ENCODE measurements at regions not wholly inside any gene's neighbourhood (a gene's known extent, or its start where the extent isn't known, plus 50 kb on each side); places are given as distances from the start of the nearest gene placed in this dataset.

GRCh38 chr3:31341130-31341529 is 191.6 kb upstream of the STT3B start:
- intact Hi-C loops (cut with DNase I; ENCODE audit: low total_unique reads) = no loop called here
- Histone ChIP-seq H3K4me3 (no peak overlapping the region), H3K27me3 (no peaks in the 10 kb centered on the region), H3K9me3 (peaks cover 0 to 8% of the 10 kb centered on the region in 2 donors), H3K4me1 (no peaks in the 10 kb centered on the region), H3K27ac (no peak overlapping the region), H3K36me3 (no peaks in the 10 kb centered on the region)
- no peak for TF ChIP-seq POLR2A (IDR thresholded peaks at IDR 0.05)
- TF ChIP-seq POLR2AphosphoS5 (IDR thresholded peaks at IDR 0.05) = no peak
- TF ChIP-seq CTCF (IDR thresholded peaks at IDR 0.05) = no peak
- no peak for DNase-seq (ENCODE audit: low spot score in 2 of 2)

GRCh38 chr3:31343075-31343474 is 189.7 kb upstream of the STT3B start:
- Histone ChIP-seq H3K27ac (no peak overlapping the region), H3K4me1 (no peaks in the 10 kb centered on the region), H3K36me3 (no peaks in the 10 kb centered on the region), H3K9me3 (peaks cover 0 to 8% of the 10 kb centered on the region in 2 donors), H3K27me3 (no peaks in the 10 kb centered on the region), H3K4me3 (no peak overlapping the region)
- TF ChIP-seq POLR2AphosphoS5 (IDR thresholded peaks at IDR 0.05) = no peak
- TF ChIP-seq CTCF (IDR thresholded peaks at IDR 0.05) = no peak
- TF ChIP-seq POLR2A (IDR thresholded peaks at IDR 0.05) = no peak
- DNase-seq (ENCODE audit: low spot score in 2 of 2) = no peak
- intact Hi-C loops (cut with DNase I; ENCODE audit: low total_unique reads) = no loop called here

- TF ChIP-seq POLR2A (IDR thresholded peaks at IDR 0.05) (no peak), CTCF (IDR thresholded peaks at IDR 0.05) (no peak), POLR2AphosphoS5 (IDR thresholded peaks at IDR 0.05) (no peak)
- intact Hi-C loops (cut with DNase I; ENCODE audit: low total_unique reads) = no loop called here
- Histone ChIP-seq H3K4me3 (no peak overlapping the region), H3K36me3 (no peaks in the 10 kb centered on the region), H3K4me1 (no peaks in the 10 kb centered on the region), H3K9me3 (peaks cover 0 to 8% of the 10 kb centered on the region in 2 donors), H3K27me3 (no peaks in the 10 kb centered on the region), H3K27ac (no peak overlapping the region)
- DNase-seq (ENCODE audit: low spot score in 2 of 2) = no peak
Observed at GRCh38 chr3:31345581-31345980, 187.1 kb upstream of the STT3B start.

- Histone ChIP-seq H3K36me3 (no peaks in the 10 kb centered on the region), H3K4me1 (no peaks in the 10 kb centered on the region), H3K27ac (no peak overlapping the region), H3K4me3 (no peak overlapping the region), H3K27me3 (no peaks in the 10 kb centered on the region), H3K9me3 (peaks cover 0 to 8% of the 10 kb centered on the region in 2 donors)
- intact Hi-C loops (cut with DNase I; ENCODE audit: low total_unique reads) = no loop called here
- TF ChIP-seq POLR2AphosphoS5 (IDR thresholded peaks at IDR 0.05) (no peak), POLR2A (IDR thresholded peaks at IDR 0.05) (no peak), CTCF (IDR thresholded peaks at IDR 0.05) (no peak)
- DNase-seq (ENCODE audit: low spot score in 2 of 2) = no peak
Observed at GRCh38 chr3:31346542-31346979, 186.2 kb upstream of the STT3B start.

GRCh38 chr3:31349001-31349748 is 183.6 kb upstream of the STT3B start:
- H3K4me1 ChIP-seq = no peaks in the 10 kb centered on the region
- intact Hi-C loops (cut with DNase I; ENCODE audit: low total_unique reads) = no loop called here
- no peak overlapping the region for H3K27ac ChIP-seq
- TF ChIP-seq POLR2AphosphoS5 (IDR thresholded peaks at IDR 0.05) (no peak), CTCF (IDR thresholded peaks at IDR 0.05) (no peak), POLR2A (IDR thresholded peaks at IDR 0.05) (no peak)
- no peak overlapping the region for H3K4me3 ChIP-seq
- H3K9me3 ChIP-seq = peaks cover 0 to 8% of the 10 kb centered on the region in 2 donors
- DNase-seq (ENCODE audit: low spot score in 2 of 2) = no peak
- H3K36me3 ChIP-seq = no peaks in the 10 kb centered on the region
- H3K27me3 ChIP-seq = no peaks in the 10 kb centered on the region

Data from breast epithelium (tissue), 4 donors.